ENCODE measurements at regions not wholly inside any gene's neighbourhood (a gene's known extent, or its start where the extent isn't known, plus 50 kb on each side); places are given as distances from the start of the nearest gene placed in this dataset.

GRCh38 chr5:106195679-106196474, 1474.9 kb downstream of the EFNA5 start:
- no peak for TF ChIP-seq CTCF (IDR thresholded peaks at IDR 0.05)
- no peak overlapping the region for H3K4me3 ChIP-seq
- H3K27me3 ChIP-seq: no peaks in the 10 kb centered on the region
- H3K27ac ChIP-seq: no peak overlapping the region
- H3K9me3 ChIP-seq: no peaks in the 10 kb centered on the region
- no peaks in the 10 kb centered on the region for H3K36me3 ChIP-seq
- no peak for DNase-seq (ENCODE audit: low spot score)
- no peaks in the 10 kb centered on the region for H3K4me1 ChIP-seq

GRCh38 chr5:106189121-106189809, 1481.5 kb downstream of the EFNA5 start:
- Histone ChIP-seq H3K27ac (no peak overlapping the region), H3K36me3 (no peaks in the 10 kb centered on the region), H3K27me3 (no peaks in the 10 kb centered on the region), H3K4me1 (no peaks in the 10 kb centered on the region), H3K4me3 (no peak overlapping the region), H3K9me3 (no peaks in the 10 kb centered on the region)
- no peak for TF ChIP-seq CTCF (IDR thresholded peaks at IDR 0.05)
- no peak for DNase-seq (ENCODE audit: low spot score)

- H3K4me3 ChIP-seq: no peak overlapping the region
- no peak overlapping the region for H3K27ac ChIP-seq
- no peaks in the 10 kb centered on the region for H3K4me1 ChIP-seq
- H3K27me3 ChIP-seq: no peaks in the 10 kb centered on the region
- H3K9me3 ChIP-seq: no peaks in the 10 kb centered on the region
- no peaks in the 10 kb centered on the region for H3K36me3 ChIP-seq
- no peak for DNase-seq (ENCODE audit: low spot score)
- no peak for TF ChIP-seq CTCF (IDR thresholded peaks at IDR 0.05)
Observed at GRCh38 chr5:106185661-106186081, 1485.1 kb downstream of the EFNA5 start.

GRCh38 chr5:106174903-106175302, 1495.8 kb downstream of the EFNA5 start:
- no peak for TF ChIP-seq CTCF (IDR thresholded peaks at IDR 0.05)
- H3K27ac ChIP-seq: no peak overlapping the region
- no peaks in the 10 kb centered on the region for H3K4me1 ChIP-seq
- H3K4me3 ChIP-seq: no peak overlapping the region
- peaks cover 0 to 11% of the 10 kb centered on the region in 2 donors for H3K9me3 ChIP-seq
- H3K27me3 ChIP-seq: no peaks in the 10 kb centered on the region
- no peaks in the 10 kb centered on the region for H3K36me3 ChIP-seq
- DNase-seq (ENCODE audit: low spot score): no peak

GRCh38 chr5:106172681-106173532, 1497.8 kb downstream of the EFNA5 start:
- H3K4me1 ChIP-seq: no peaks in the 10 kb centered on the region
- no peak for TF ChIP-seq CTCF (IDR thresholded peaks at IDR 0.05)
- H3K4me3 ChIP-seq: no peak overlapping the region
- H3K9me3 ChIP-seq: peaks cover 0 to 11% of the 10 kb centered on the region in 2 donors
- no peak for DNase-seq (ENCODE audit: low spot score)
- H3K36me3 ChIP-seq: no peaks in the 10 kb centered on the region
- no peaks in the 10 kb centered on the region for H3K27me3 ChIP-seq
- H3K27ac ChIP-seq: no peak overlapping the region
